ENCODE measurements at regions not wholly inside any gene's neighbourhood (a gene's known extent, or its start where the extent isn't known, plus 50 kb on each side); places are given as distances from the start of the nearest gene placed in this dataset.

GRCh38 chr2:204218040-204218439 lies 281.5 kb downstream of the ICOS start:
- TF ChIP-seq CTCF (IDR thresholded peaks at IDR 0.05 in 2 of 3, conservative IDR thresholded peaks at IDR 0.05 in 1 of 3; ENCODE audit: borderline replicate concordance in 1 of 3, insufficient read depth in 1 of 3, low read depth in 2 of 3, low read length in 2 of 3) (no peak), ELF1 (IDR thresholded peaks at IDR 0.05; ENCODE audit: borderline replicate concordance, low read depth) (no peak), FOSL1 (IDR thresholded peaks at IDR 0.05; ENCODE audit: low read depth) (no peak), RAD21 (IDR thresholded peaks at IDR 0.05; ENCODE audit: low read depth) (no peak), TCF7L2 (IDR thresholded peaks at IDR 0.05; ENCODE audit: borderline replicate concordance, extremely low read depth, insufficient read depth, insufficient read length) (no peak), ZNF274 (IDR thresholded peaks at IDR 0.05; ENCODE audit: low read depth, low read length) (no peak), POLR2A (IDR thresholded peaks at IDR 0.05; ENCODE audit: borderline replicate concordance, extremely low read depth, insufficient read depth, insufficient read length) (no peak), ZFX (IDR thresholded peaks at IDR 0.05) (no peak), ZBTB33 (IDR thresholded peaks at IDR 0.05; ENCODE audit: extremely low read depth, insufficient replicate concordance, low read length) (no peak), EZH2phosphoT487 (IDR thresholded peaks at IDR 0.05; ENCODE audit: borderline replicate concordance) (no peak)
- H2AFZ ChIP-seq (ENCODE audit: low read depth, low read length, poor library complexity, severe bottlenecking): no peak overlapping the region
- H3K9ac ChIP-seq (ENCODE audit: low read length): no peak overlapping the region
- BruUV-seq (replicated peaks): no TSS peak
- ChIA-PET POLR2A (no interaction called here), CTCF (no interaction called here), RAD21 (ENCODE audit: low non-redundant PET in 1 of 2, low total read pairs in 2 of 2, uncharacterized antibody in 2 of 2, unreplicated experiment in 2 of 2) (no interaction called here)
- intact Hi-C loops (cut with micrococcal nuclease): no loop called here
- H3K4me2 ChIP-seq (ENCODE audit: low read length): no peak overlapping the region
- H3K27me3 ChIP-seq (ENCODE audit: insufficient read depth, low read length): no peaks in the 10 kb centered on the region
- no peaks in the 10 kb centered on the region for H3K79me2 ChIP-seq (ENCODE audit: insufficient read depth, low read length)
- H4K20me1 ChIP-seq (ENCODE audit: insufficient read depth): no peaks in the 10 kb centered on the region
- no peak overlapping the region for H3K27ac ChIP-seq (ENCODE audit: low read depth, low read length)
- ATAC-seq (no peak), DNase-seq (ENCODE audit: low read depth, low spot score) (no peak)
- no peak overlapping the region for H3K4me3 ChIP-seq (replicated peaks in 1 of 2; ENCODE audit: low read depth in 1 of 2, low read length in 2 of 2)
- no peaks in the 10 kb centered on the region; the same call in 1 of the 2 replicates for H3K9me2 ChIP-seq (ENCODE audit: insufficient read depth)
- no peaks in the 10 kb centered on the region for H3K9me3 ChIP-seq (ENCODE audit: control insufficient read depth in 1 of 2, insufficient read depth in 1 of 2, low read depth in 1 of 2, low read length in 2 of 2)
- H3K4me1 ChIP-seq (ENCODE audit: control insufficient read depth in 1 of 2, insufficient read depth in 2 of 2, low read length in 2 of 2): no peaks in the 10 kb centered on the region
- no peaks in the 10 kb centered on the region for H3K36me3 ChIP-seq (ENCODE audit: control insufficient read depth in 1 of 2, insufficient read depth in 2 of 2, low read length in 2 of 2)
